ENCODE measurements at regions not wholly inside any gene's neighbourhood (a gene's known extent, or its start where the extent isn't known, plus 50 kb on each side); places are given as distances from the start of the nearest gene placed in this dataset.

- no peak overlapping the region for H3K4me3 ChIP-seq
- H3K27me3 ChIP-seq (ENCODE audit: control insufficient read depth in 3 of 3, insufficient read depth in 3 of 3, low read length in 2 of 3), result no peaks in the 10 kb centered on the region
- H3K9ac ChIP-seq (ENCODE audit: insufficient read depth in 1 of 2, low read length in 2 of 2), result no peak overlapping the region
- H3K9me3 ChIP-seq (ENCODE audit: control insufficient read depth in 4 of 4, insufficient read depth in 3 of 4, low read length in 3 of 4), result no peaks in the 10 kb centered on the region
- DNase-seq (no peak), ATAC-seq (ENCODE audit: insufficient read depth, low FRiP score) (no peak)
- no peaks in the 10 kb centered on the region for H3K36me3 ChIP-seq (ENCODE audit: control insufficient read depth in 4 of 4, insufficient read depth in 4 of 4, low read length in 4 of 4)
- TF ChIP-seq CTCF (IDR thresholded peaks at IDR 0.05; ENCODE audit: control extremely low read depth, extremely low read depth), result no peak
- no peaks in the 10 kb centered on the region for H3K4me1 ChIP-seq (ENCODE audit: control insufficient read depth in 5 of 5, insufficient read depth in 5 of 5, low read length in 5 of 5)
- H3K27ac ChIP-seq (ENCODE audit: low read depth in 1 of 2, low read length in 1 of 2), result no peak overlapping the region
- 68 to 70% methylated on average over 2 of the region's 2 CpGs for WGBS, 2 donors
Observed at GRCh38 chr5:152900332-152900731, 495.3 kb upstream of the NMUR2 start.

- no peak for DNase-seq
- TF ChIP-seq CTCF (IDR thresholded peaks at IDR 0.05; ENCODE audit: control extremely low read depth, extremely low read depth), result no peak
- Histone ChIP-seq H3K9me3 (ENCODE audit: control insufficient read depth in 4 of 4, insufficient read depth in 3 of 4, low read length in 3 of 4) (no peaks in the 10 kb centered on the region), H3K4me3 (no peak overlapping the region), H3K9ac (ENCODE audit: insufficient read depth in 1 of 2, low read length in 2 of 2) (no peak overlapping the region), H3K36me3 (ENCODE audit: control insufficient read depth in 4 of 4, insufficient read depth in 4 of 4, low read length in 4 of 4) (no peaks in the 10 kb centered on the region), H3K27ac (ENCODE audit: low read depth in 1 of 2, low read length in 1 of 2) (no peak overlapping the region), H3K27me3 (ENCODE audit: control insufficient read depth in 3 of 3, insufficient read depth in 3 of 3, low read length in 2 of 3) (no peaks in the 10 kb centered on the region), H3K4me1 (ENCODE audit: control insufficient read depth in 5 of 5, insufficient read depth in 5 of 5, low read length in 5 of 5) (no peaks in the 10 kb centered on the region)
- 68 to 78% methylated on average over 2 of the region's 2 CpGs for WGBS, 2 donors
- no peak for ATAC-seq (ENCODE audit: insufficient read depth, low FRiP score)
Observed at GRCh38 chr5:152901754-152902153, 496.7 kb upstream of the NMUR2 start.

- H3K4me3 ChIP-seq, result no peak overlapping the region
- DNase-seq, result no peak
- H3K27ac ChIP-seq (ENCODE audit: low read depth in 1 of 2, low read length in 1 of 2), result no peak overlapping the region
- no peaks in the 10 kb centered on the region for H3K27me3 ChIP-seq (ENCODE audit: control insufficient read depth in 3 of 3, insufficient read depth in 3 of 3, low read length in 2 of 3)
- ATAC-seq (ENCODE audit: insufficient read depth, low FRiP score), result no peak
- H3K4me1 ChIP-seq (ENCODE audit: control insufficient read depth in 5 of 5, insufficient read depth in 5 of 5, low read length in 5 of 5), result no peaks in the 10 kb centered on the region
- H3K9me3 ChIP-seq (ENCODE audit: control insufficient read depth in 4 of 4, insufficient read depth in 3 of 4, low read length in 3 of 4), result no peaks in the 10 kb centered on the region
- no peaks in the 10 kb centered on the region for H3K36me3 ChIP-seq (ENCODE audit: control insufficient read depth in 4 of 4, insufficient read depth in 4 of 4, low read length in 4 of 4)
- 32 to 62% methylated on average over 1 of the region's 1 CpG for WGBS, 2 donors
- TF ChIP-seq CTCF (IDR thresholded peaks at IDR 0.05; ENCODE audit: control extremely low read depth, extremely low read depth), result no peak
- no peak overlapping the region for H3K9ac ChIP-seq (ENCODE audit: insufficient read depth in 1 of 2, low read length in 2 of 2)
Observed at GRCh38 chr5:152905286-152905685, 500.2 kb upstream of the NMUR2 start.

- ATAC-seq (ENCODE audit: insufficient read depth, low FRiP score), result no peak
- no peak for TF ChIP-seq CTCF (IDR thresholded peaks at IDR 0.05; ENCODE audit: control extremely low read depth, extremely low read depth)
- H3K27ac ChIP-seq (ENCODE audit: low read depth in 1 of 2, low read length in 1 of 2), result no peak overlapping the region
- H3K4me3 ChIP-seq, result no peak overlapping the region
- no peaks in the 10 kb centered on the region for H3K27me3 ChIP-seq (ENCODE audit: control insufficient read depth in 3 of 3, insufficient read depth in 3 of 3, low read length in 2 of 3)
- H3K9ac ChIP-seq (ENCODE audit: insufficient read depth in 1 of 2, low read length in 2 of 2), result no peak overlapping the region
- WGBS, 2 donors, result 78 to 87% methylated on average over 5 of the region's 5 CpGs
- DNase-seq, result no peak
- no peaks in the 10 kb centered on the region for H3K4me1 ChIP-seq (ENCODE audit: control insufficient read depth in 5 of 5, insufficient read depth in 5 of 5, low read length in 5 of 5)
- no peaks in the 10 kb centered on the region for H3K36me3 ChIP-seq (ENCODE audit: control insufficient read depth in 4 of 4, insufficient read depth in 4 of 4, low read length in 4 of 4)
- H3K9me3 ChIP-seq (ENCODE audit: control insufficient read depth in 4 of 4, insufficient read depth in 3 of 4, low read length in 3 of 4), result no peaks in the 10 kb centered on the region
Observed at GRCh38 chr5:152907488-152908245, 502.6 kb upstream of the NMUR2 start.

Data from lung (tissue), 11 donors.